ENCODE measurements at regions not wholly inside any gene's neighbourhood (a gene's known extent, or its start where the extent isn't known, plus 50 kb on each side); places are given as distances from the start of the nearest gene placed in this dataset.

DNA sequence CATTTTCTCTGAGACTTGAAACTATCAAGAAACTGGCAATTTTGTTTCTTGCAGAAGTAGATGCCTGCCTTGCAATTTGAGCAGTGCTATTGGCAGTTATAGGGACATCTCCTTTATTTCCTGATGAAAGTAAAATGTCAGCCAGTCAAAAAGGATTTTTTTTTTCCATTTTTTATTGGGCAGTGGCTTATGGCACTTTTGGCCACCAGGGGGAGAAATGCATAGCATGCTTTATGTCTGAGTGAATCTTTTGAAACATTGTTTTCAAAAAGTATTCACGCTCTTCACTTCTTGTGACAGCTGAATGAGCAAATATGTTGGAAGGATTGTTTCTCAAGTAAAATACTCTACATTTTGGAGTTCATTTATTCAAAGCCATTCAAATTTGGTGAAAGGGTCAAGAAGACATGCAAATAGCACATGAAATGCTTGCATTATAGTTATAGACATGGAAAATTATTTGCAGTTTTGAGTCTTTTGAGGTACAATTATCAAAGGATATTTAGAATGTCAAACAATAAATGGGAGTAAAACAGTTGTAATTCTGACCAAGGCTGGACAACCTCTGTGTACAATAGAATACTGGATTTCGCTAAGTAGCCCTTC, 491.0 kb downstream of the CDH2 start:
- TF ChIP-seq, protein P1, sequence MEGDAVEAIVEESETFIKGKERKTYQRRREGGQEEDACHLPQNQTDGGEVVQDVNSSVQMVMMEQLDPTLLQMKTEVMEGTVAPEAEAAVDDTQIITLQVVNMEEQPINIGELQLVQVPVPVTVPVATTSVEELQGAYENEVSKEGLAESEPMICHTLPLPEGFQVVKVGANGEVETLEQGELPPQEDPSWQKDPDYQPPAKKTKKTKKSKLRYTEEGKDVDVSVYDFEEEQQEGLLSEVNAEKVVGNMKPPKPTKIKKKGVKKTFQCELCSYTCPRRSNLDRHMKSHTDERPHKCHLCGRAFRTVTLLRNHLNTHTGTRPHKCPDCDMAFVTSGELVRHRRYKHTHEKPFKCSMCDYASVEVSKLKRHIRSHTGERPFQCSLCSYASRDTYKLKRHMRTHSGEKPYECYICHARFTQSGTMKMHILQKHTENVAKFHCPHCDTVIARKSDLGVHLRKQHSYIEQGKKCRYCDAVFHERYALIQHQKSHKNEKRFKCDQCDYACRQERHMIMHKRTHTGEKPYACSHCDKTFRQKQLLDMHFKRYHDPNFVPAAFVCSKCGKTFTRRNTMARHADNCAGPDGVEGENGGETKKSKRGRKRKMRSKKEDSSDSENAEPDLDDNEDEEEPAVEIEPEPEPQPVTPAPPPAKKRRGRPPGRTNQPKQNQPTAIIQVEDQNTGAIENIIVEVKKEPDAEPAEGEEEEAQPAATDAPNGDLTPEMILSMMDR (IDR thresholded peaks at IDR 0.05), result peak; percentile 72
- no peak for TF ChIP-seq EZH2 (IDR thresholded peaks at IDR 0.05)
- no peak for TF ChIP-seq EZH2phosphoT487 (IDR thresholded peaks at IDR 0.05)
